ENCODE measurements at regions not wholly inside any gene's neighbourhood (a gene's known extent, or its start where the extent isn't known, plus 50 kb on each side); places are given as distances from the start of the nearest gene placed in this dataset.

DNA sequence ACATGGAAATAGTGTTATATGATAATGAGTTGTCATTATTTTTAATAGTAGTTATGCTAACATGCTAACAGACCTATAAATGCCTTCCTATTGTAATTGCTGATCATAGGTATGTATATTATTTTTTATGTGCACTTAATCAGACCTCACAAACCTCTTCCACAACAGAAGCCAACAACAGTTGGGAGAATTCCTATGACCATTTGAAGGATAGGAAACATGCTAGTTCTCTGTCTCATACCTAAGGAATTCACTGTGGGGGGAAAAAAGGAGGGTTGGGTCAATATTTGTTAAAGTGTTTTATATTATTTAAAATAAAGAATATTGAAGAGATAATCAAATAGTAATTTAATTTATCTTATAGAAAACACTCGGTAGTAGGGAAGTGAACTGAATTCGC, 990.9 kb downstream of the EPHA7 start:
- TF ChIP-seq, protein P1, sequence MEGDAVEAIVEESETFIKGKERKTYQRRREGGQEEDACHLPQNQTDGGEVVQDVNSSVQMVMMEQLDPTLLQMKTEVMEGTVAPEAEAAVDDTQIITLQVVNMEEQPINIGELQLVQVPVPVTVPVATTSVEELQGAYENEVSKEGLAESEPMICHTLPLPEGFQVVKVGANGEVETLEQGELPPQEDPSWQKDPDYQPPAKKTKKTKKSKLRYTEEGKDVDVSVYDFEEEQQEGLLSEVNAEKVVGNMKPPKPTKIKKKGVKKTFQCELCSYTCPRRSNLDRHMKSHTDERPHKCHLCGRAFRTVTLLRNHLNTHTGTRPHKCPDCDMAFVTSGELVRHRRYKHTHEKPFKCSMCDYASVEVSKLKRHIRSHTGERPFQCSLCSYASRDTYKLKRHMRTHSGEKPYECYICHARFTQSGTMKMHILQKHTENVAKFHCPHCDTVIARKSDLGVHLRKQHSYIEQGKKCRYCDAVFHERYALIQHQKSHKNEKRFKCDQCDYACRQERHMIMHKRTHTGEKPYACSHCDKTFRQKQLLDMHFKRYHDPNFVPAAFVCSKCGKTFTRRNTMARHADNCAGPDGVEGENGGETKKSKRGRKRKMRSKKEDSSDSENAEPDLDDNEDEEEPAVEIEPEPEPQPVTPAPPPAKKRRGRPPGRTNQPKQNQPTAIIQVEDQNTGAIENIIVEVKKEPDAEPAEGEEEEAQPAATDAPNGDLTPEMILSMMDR (IDR thresholded peaks at IDR 0.05) = no peak
- Histone ChIP-seq H3K4me3 (no peak overlapping the region), H3K4me1 (ENCODE audit: control insufficient read depth in 1 of 2, low read depth in 2 of 2) (no peaks in the 10 kb centered on the region), H3K9me3 (no peaks in the 10 kb centered on the region), H3K36me3 (no peaks in the 10 kb centered on the region), H3K27ac (no peak overlapping the region), H3K27me3 (replicated peaks; ENCODE audit: insufficient read depth) (no peaks in the 10 kb centered on the region)
- no peak for DNase-seq (ENCODE audit: low spot score)
- no peak for ATAC-seq (ENCODE audit: insufficient number of reproducible peaks, low FRiP score, low read depth)

DNA sequence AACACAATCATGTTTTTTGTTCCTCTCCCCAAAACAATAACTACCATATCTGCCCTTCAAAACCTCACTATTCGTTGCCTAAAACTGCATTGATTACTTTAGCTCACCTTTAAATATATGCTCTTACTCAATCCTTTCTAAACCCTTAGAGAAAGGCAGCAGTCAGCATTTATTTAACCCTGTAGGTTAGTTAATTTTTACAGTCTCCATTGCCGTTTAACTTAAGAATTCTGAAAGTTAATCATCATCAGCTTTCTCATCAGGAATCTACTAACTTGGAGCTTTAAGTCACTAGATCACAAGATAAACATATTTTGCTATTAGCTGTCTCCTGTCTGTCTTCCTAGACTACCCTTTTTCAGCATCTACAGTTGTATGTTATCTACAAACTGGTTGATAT, 991.9 kb downstream of the EPHA7 start:
- DNase-seq (ENCODE audit: low spot score) (no peak), ATAC-seq (ENCODE audit: insufficient number of reproducible peaks, low FRiP score, low read depth) (no peak)
- Histone ChIP-seq H3K36me3 (no peaks in the 10 kb centered on the region), H3K9me3 (no peaks in the 10 kb centered on the region), H3K27ac (no peak overlapping the region), H3K4me1 (ENCODE audit: control insufficient read depth in 1 of 2, low read depth in 2 of 2) (no peaks in the 10 kb centered on the region), H3K27me3 (replicated peaks; ENCODE audit: insufficient read depth) (no peaks in the 10 kb centered on the region), H3K4me3 (no peak overlapping the region)
- TF ChIP-seq, protein P1 (IDR thresholded peaks at IDR 0.05) = no peak

DNA sequence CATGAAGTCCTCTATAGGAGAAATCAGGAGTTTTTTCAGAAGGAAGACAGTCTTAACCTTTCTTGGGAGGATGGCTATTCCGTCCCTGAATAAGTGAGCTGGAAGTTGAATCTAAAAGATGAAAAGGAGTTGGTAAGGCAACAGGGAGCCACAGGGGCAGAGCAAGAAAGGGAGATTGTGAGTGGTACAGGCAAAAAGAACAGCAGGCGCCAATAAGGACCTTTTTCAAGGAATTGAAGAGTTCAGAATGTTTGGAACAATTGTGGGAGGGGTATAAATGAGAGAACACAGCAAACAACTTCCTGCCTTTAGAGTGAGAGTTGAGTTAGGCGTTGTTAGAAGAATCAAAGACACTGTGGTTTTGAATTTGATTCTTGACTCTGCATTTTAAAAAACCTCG, 1003.7 kb downstream of the EPHA7 start:
- no peaks in the 10 kb centered on the region for H3K9me3 ChIP-seq
- no peaks in the 10 kb centered on the region for H3K4me1 ChIP-seq (ENCODE audit: control insufficient read depth in 1 of 2, low read depth in 2 of 2)
- H3K27ac ChIP-seq = no peak overlapping the region
- no peak for DNase-seq (ENCODE audit: low spot score)
- H3K27me3 ChIP-seq (replicated peaks; ENCODE audit: insufficient read depth) = no peaks in the 10 kb centered on the region
- TF ChIP-seq, protein P1 (IDR thresholded peaks at IDR 0.05) = no peak
- ATAC-seq (ENCODE audit: insufficient number of reproducible peaks, low FRiP score, low read depth) = no peak
- H3K4me3 ChIP-seq = no peak overlapping the region
- H3K36me3 ChIP-seq = no peaks in the 10 kb centered on the region

DNA sequence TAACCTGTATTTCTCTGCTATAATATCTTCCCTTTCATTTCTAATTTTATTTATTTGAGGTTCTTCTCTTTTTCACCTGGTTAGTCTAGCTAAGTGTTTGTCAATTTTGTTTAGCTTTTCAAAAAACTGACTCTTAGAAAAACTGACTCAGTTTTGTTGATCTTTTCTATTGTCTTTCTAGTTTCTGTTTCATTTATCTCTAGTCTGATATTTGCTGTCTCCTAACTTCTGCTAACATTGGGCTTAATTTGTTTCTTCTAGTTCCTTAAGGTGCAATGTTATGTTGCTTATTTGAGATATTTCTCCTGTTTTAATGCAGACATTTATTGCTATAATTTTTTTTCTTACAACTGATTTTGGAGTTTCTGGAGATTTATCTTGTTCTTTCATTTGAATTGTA, 1011.0 kb downstream of the EPHA7 start:
- Histone ChIP-seq H3K4me3 (no peak overlapping the region), H3K9me3 (no peaks in the 10 kb centered on the region), H3K27me3 (replicated peaks; ENCODE audit: insufficient read depth) (no peaks in the 10 kb centered on the region), H3K4me1 (ENCODE audit: control insufficient read depth in 1 of 2, low read depth in 2 of 2) (no peaks in the 10 kb centered on the region), H3K36me3 (no peaks in the 10 kb centered on the region), H3K27ac (no peak overlapping the region)
- DNase-seq (ENCODE audit: low spot score) = no peak
- ATAC-seq (ENCODE audit: insufficient number of reproducible peaks, low FRiP score, low read depth) = no peak
- TF ChIP-seq, protein P1 (IDR thresholded peaks at IDR 0.05) = no peak

DNA sequence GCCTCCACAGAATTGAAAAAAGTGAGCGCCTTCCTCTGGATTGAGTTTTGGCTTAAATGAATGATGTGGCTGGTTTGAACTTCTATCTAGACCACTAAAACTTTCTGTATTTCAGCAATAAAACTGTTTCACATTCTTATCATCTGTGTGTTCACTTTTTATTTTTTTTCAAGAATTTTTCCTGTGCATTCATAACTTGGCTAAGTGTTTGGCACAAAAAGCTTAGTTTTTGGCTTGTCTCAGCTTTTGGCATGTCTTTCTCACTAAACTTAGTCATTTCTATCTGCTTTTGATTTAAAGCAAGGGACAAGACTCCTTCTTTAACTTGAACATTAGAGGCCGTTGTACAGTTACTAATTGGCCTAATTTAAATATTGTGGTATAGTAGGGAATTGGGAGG, 1015.1 kb downstream of the EPHA7 start:
- Histone ChIP-seq H3K4me1 (ENCODE audit: control insufficient read depth in 1 of 2, low read depth in 2 of 2) (no peaks in the 10 kb centered on the region), H3K27ac (no peak overlapping the region), H3K9me3 (no peaks in the 10 kb centered on the region), H3K27me3 (replicated peaks; ENCODE audit: insufficient read depth) (no peaks in the 10 kb centered on the region), H3K36me3 (no peaks in the 10 kb centered on the region), H3K4me3 (no peak overlapping the region)
- DNase-seq (ENCODE audit: low spot score) = no peak
- ATAC-seq (ENCODE audit: insufficient number of reproducible peaks, low FRiP score, low read depth) = no peak
- TF ChIP-seq, protein P1 (IDR thresholded peaks at IDR 0.05) = no peak

Measured in thoracic aorta (tissue), 2 donors.